HL-60 (cell line): ENCODE measurements at regions not wholly inside any gene's neighbourhood (a gene's known extent, or its start where the extent isn't known, plus 50 kb on each side); places are given as distances from the start of the nearest gene placed in this dataset.

Experiments used
- GABPA ChIP-seq: IDR thresholded peaks from 2 replicates; pipeline ENCODE4 v1.6.1; 2012; ENCODE audit warnings: low read depth
- POLR2AphosphoS5 ChIP-seq: IDR thresholded peaks from 2 replicates; pipeline ENCODE4 v1.6.1; 2012; ENCODE audit warnings: low read depth
- TF ChIP-seq, protein P1 (sequence below): IDR thresholded peaks from one replicate; pipeline ENCODE4 v1.5.1; 2011; ENCODE audit warnings: low read length, control low read depth, inconsistent platforms; ENCODE audit not compliant: insufficient read depth
- TF ChIP-seq, protein P2 (sequence below): IDR thresholded peaks from 2 replicates; pipeline ENCODE4 v1.6.1; 2012; ENCODE audit warnings: low read depth; ENCODE audit not compliant: insufficient replicate concordance

DNA sequence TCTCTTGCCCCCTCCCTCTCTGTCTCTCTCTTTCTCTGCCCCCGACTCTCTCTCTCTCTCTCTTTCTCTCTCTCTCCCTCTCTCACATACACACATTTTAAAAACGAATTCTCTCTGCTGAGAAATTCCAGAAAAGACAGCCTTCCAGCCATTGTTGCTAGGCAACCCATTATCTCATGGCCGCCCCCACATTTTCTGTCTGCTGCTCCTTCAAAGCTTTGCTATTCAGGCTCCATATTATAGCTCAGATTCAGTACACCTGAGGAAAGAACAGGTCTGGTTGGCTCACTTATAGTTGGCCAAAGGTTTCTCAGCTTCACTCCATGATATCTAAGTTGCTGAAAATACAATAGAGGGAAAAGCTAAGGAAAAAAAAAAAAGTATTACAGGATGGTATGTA lies 174.4 kb upstream of the RADX start:
- TF ChIP-seq, protein P1, sequence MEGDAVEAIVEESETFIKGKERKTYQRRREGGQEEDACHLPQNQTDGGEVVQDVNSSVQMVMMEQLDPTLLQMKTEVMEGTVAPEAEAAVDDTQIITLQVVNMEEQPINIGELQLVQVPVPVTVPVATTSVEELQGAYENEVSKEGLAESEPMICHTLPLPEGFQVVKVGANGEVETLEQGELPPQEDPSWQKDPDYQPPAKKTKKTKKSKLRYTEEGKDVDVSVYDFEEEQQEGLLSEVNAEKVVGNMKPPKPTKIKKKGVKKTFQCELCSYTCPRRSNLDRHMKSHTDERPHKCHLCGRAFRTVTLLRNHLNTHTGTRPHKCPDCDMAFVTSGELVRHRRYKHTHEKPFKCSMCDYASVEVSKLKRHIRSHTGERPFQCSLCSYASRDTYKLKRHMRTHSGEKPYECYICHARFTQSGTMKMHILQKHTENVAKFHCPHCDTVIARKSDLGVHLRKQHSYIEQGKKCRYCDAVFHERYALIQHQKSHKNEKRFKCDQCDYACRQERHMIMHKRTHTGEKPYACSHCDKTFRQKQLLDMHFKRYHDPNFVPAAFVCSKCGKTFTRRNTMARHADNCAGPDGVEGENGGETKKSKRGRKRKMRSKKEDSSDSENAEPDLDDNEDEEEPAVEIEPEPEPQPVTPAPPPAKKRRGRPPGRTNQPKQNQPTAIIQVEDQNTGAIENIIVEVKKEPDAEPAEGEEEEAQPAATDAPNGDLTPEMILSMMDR = no peak
- TF ChIP-seq GABPA = no peak
- TF ChIP-seq POLR2AphosphoS5 = no peak
- TF ChIP-seq, protein P2, sequence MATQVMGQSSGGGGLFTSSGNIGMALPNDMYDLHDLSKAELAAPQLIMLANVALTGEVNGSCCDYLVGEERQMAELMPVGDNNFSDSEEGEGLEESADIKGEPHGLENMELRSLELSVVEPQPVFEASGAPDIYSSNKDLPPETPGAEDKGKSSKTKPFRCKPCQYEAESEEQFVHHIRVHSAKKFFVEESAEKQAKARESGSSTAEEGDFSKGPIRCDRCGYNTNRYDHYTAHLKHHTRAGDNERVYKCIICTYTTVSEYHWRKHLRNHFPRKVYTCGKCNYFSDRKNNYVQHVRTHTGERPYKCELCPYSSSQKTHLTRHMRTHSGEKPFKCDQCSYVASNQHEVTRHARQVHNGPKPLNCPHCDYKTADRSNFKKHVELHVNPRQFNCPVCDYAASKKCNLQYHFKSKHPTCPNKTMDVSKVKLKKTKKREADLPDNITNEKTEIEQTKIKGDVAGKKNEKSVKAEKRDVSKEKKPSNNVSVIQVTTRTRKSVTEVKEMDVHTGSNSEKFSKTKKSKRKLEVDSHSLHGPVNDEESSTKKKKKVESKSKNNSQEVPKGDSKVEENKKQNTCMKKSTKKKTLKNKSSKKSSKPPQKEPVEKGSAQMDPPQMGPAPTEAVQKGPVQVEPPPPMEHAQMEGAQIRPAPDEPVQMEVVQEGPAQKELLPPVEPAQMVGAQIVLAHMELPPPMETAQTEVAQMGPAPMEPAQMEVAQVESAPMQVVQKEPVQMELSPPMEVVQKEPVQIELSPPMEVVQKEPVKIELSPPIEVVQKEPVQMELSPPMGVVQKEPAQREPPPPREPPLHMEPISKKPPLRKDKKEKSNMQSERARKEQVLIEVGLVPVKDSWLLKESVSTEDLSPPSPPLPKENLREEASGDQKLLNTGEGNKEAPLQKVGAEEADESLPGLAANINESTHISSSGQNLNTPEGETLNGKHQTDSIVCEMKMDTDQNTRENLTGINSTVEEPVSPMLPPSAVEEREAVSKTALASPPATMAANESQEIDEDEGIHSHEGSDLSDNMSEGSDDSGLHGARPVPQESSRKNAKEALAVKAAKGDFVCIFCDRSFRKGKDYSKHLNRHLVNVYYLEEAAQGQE = no peak
